ENCODE measurements at regions not wholly inside any gene's neighbourhood (a gene's known extent, or its start where the extent isn't known, plus 50 kb on each side); places are given as distances from the start of the nearest gene placed in this dataset.

- no peak for TF ChIP-seq POLR2A (IDR thresholded peaks at IDR 0.05)
- TF ChIP-seq, protein P1, sequence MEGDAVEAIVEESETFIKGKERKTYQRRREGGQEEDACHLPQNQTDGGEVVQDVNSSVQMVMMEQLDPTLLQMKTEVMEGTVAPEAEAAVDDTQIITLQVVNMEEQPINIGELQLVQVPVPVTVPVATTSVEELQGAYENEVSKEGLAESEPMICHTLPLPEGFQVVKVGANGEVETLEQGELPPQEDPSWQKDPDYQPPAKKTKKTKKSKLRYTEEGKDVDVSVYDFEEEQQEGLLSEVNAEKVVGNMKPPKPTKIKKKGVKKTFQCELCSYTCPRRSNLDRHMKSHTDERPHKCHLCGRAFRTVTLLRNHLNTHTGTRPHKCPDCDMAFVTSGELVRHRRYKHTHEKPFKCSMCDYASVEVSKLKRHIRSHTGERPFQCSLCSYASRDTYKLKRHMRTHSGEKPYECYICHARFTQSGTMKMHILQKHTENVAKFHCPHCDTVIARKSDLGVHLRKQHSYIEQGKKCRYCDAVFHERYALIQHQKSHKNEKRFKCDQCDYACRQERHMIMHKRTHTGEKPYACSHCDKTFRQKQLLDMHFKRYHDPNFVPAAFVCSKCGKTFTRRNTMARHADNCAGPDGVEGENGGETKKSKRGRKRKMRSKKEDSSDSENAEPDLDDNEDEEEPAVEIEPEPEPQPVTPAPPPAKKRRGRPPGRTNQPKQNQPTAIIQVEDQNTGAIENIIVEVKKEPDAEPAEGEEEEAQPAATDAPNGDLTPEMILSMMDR (IDR thresholded peaks at IDR 0.05): no peak
Observed at GRCh38 chr11:22543261-22543660, 82.4 kb downstream of the FANCF start.
